Astrocyte (in vitro differentiated cells and primary cell): ENCODE measurements at regions not wholly inside any gene's neighbourhood (a gene's known extent, or its start where the extent isn't known, plus 50 kb on each side); places are given as distances from the start of the nearest gene placed in this dataset.

Experiments used
- DNase-seq: peaks from one replicate; pipeline ENCODE4 v3.0.0-alpha.2; 2010; ENCODE audit warnings: low read depth
- FAIRE-seq: peaks from 2 replicates; lab custom pipeline; 2011; peaks lifted over from hg19 to GRCh38; lab: Jason Lieb, UNC
- H2AFZ ChIP-seq: 2 replicates; pipeline ENCODE4 v1.6.0; 2012; ENCODE audit warnings: low read depth, low read length, inconsistent platforms
- H3K27ac ChIP-seq: 2 replicates; pipeline ENCODE4 v1.5.1; 2011; ENCODE audit warnings: low read depth, low read length, inconsistent platforms
- H3K27me3 ChIP-seq: 2 replicates; pipeline ENCODE4 v1.6.0; 2011; ENCODE audit warnings: low read length, inconsistent platforms; ENCODE audit not compliant: insufficient read depth
- H3K36me3 ChIP-seq: 2 replicates; pipeline ENCODE4 v1.5.1; 2011; ENCODE audit warnings: low read length, inconsistent platforms; ENCODE audit not compliant: insufficient read depth
- H3K4me1 ChIP-seq: 2 replicates; pipeline ENCODE4 v1.5.1; 2011; ENCODE audit warnings: low read length, inconsistent platforms; ENCODE audit not compliant: insufficient read depth
- H3K4me2 ChIP-seq: 2 replicates; pipeline ENCODE4 v1.6.0; 2012; ENCODE audit warnings: low read length, inconsistent platforms
- H3K4me3 ChIP-seq: 2 replicates; pipeline ENCODE4 v1.5.1; 2011; ENCODE audit warnings: low read depth, mild to moderate bottlenecking, low read length, inconsistent platforms; ENCODE audit not compliant: insufficient read depth
- H3K79me2 ChIP-seq: 2 replicates; pipeline ENCODE4 v1.6.0; 2012; ENCODE audit warnings: mild to moderate bottlenecking, low read length, inconsistent platforms; ENCODE audit not compliant: insufficient read depth
- H3K9ac ChIP-seq: 2 replicates; pipeline ENCODE4 v1.6.0; 2012; ENCODE audit warnings: mild to moderate bottlenecking, low read length, inconsistent platforms
- H3K9me3 ChIP-seq: 2 replicates; pipeline ENCODE4 v1.5.1; 2012; ENCODE audit warnings: low read depth, mild to moderate bottlenecking, low read length, inconsistent platforms; ENCODE audit not compliant: insufficient read depth
- H4K20me1 ChIP-seq: 2 replicates; pipeline ENCODE4 v1.6.0; 2012; ENCODE audit warnings: low read length, inconsistent platforms; ENCODE audit not compliant: insufficient read depth
- H3K27ac Mint-ChIP-seq: one replicate; pipeline ENCODE4 v1.8.0; 2021; ENCODE audit warnings: mild to moderate bottlenecking, mixed read lengths; ENCODE audit not compliant: unreplicated experiment
- H3K27me3 Mint-ChIP-seq: one replicate; pipeline ENCODE4 v1.8.0; 2021; ENCODE audit warnings: low read depth, mixed read lengths; ENCODE audit not compliant: unreplicated experiment
- H3K36me3 Mint-ChIP-seq: one replicate; pipeline ENCODE4 v1.8.0; 2021; ENCODE audit warnings: low read depth, mixed read lengths; ENCODE audit not compliant: unreplicated experiment
- H3K4me1 Mint-ChIP-seq: one replicate; pipeline ENCODE4 v1.8.0; 2021; ENCODE audit warnings: low read depth, mixed read lengths; ENCODE audit not compliant: unreplicated experiment
- H3K4me3 Mint-ChIP-seq: one replicate; pipeline ENCODE4 v1.8.0; 2021; ENCODE audit warnings: mild to moderate bottlenecking, moderate library complexity, mixed read lengths; ENCODE audit not compliant: unreplicated experiment
- H3K9me3 Mint-ChIP-seq: one replicate; pipeline ENCODE4 v1.8.0; 2021; ENCODE audit warnings: mild to moderate bottlenecking, mixed read lengths; ENCODE audit not compliant: unreplicated experiment
- CTCF ChIP-seq: IDR thresholded peaks from 2 replicates; pipeline ENCODE4 v1.5.1; 2011; ENCODE audit warnings: low read depth, mild to moderate bottlenecking, inconsistent platforms, low read length, moderate library complexity; ENCODE audit not compliant: insufficient read depth
- EZH2 ChIP-seq: IDR thresholded peaks from 2 replicates; pipeline ENCODE4 v1.6.1; 2012; ENCODE audit warnings: mild to moderate bottlenecking, low read length, inconsistent platforms; ENCODE audit not compliant: insufficient read depth

GRCh38 chr1:73218995-73219546 is 936.7 kb upstream of the NEGR1 start:
- H3K9me3 ChIP-seq: no peaks in the 10 kb centered on the region
- no peaks in the 10 kb centered on the region for H4K20me1 ChIP-seq
- no peak overlapping the region for H3K4me3 ChIP-seq
- Mint-ChIP-seq H3K4me3 (no peak overlapping the region), H3K27me3 (no peaks in the 10 kb centered on the region), H3K4me1 (no peaks in the 10 kb centered on the region), H3K9me3 (peaks cover 12% of the 10 kb centered on the region), H3K27ac (no peak overlapping the region), H3K36me3 (no peaks in the 10 kb centered on the region)
- H3K36me3 ChIP-seq: no peaks in the 10 kb centered on the region
- FAIRE-seq: no peak
- no peak overlapping the region for H3K27ac ChIP-seq
- H3K79me2 ChIP-seq: no peaks in the 10 kb centered on the region
- DNase-seq: no peak
- H3K4me2 ChIP-seq: no peak overlapping the region
- H3K9ac ChIP-seq: no peak overlapping the region
- no peaks in the 10 kb centered on the region for H3K4me1 ChIP-seq
- no peaks in the 10 kb centered on the region for H3K27me3 ChIP-seq
- TF ChIP-seq CTCF (no peak), EZH2 (no peak)
- no peak overlapping the region for H2AFZ ChIP-seq

- Histone ChIP-seq H3K4me2 (no peak overlapping the region), H2AFZ (no peak overlapping the region), H4K20me1 (no peaks in the 10 kb centered on the region), H3K36me3 (no peaks in the 10 kb centered on the region), H3K27me3 (no peaks in the 10 kb centered on the region), H3K27ac (no peak overlapping the region), H3K4me3 (no peak overlapping the region), H3K79me2 (no peaks in the 10 kb centered on the region), H3K9ac (no peak overlapping the region), H3K9me3 (peaks cover 5% of the 10 kb centered on the region), H3K4me1 (no peaks in the 10 kb centered on the region)
- no peaks in the 10 kb centered on the region for H3K36me3 Mint-ChIP-seq
- H3K27ac Mint-ChIP-seq: no peak overlapping the region
- DNase-seq (no peak), FAIRE-seq (no peak)
- no peak overlapping the region for H3K4me3 Mint-ChIP-seq
- peaks cover 8% of the 10 kb centered on the region for H3K9me3 Mint-ChIP-seq
- no peaks in the 10 kb centered on the region for H3K27me3 Mint-ChIP-seq
- TF ChIP-seq EZH2 (no peak), CTCF (no peak)
- H3K4me1 Mint-ChIP-seq: no peaks in the 10 kb centered on the region
These were observed 923.1 kb upstream of the NEGR1 start for GRCh38 chr1:73205294-73205973.

- FAIRE-seq: no peak
- Histone ChIP-seq H3K4me1 (no peaks in the 10 kb centered on the region), H3K27ac (no peak overlapping the region), H3K9ac (no peak overlapping the region), H3K4me2 (no peak overlapping the region), H3K4me3 (no peak overlapping the region), H3K9me3 (no peaks in the 10 kb centered on the region), H3K36me3 (no peaks in the 10 kb centered on the region), H3K27me3 (no peaks in the 10 kb centered on the region), H4K20me1 (no peaks in the 10 kb centered on the region), H3K79me2 (no peaks in the 10 kb centered on the region), H2AFZ (no peak overlapping the region)
- Mint-ChIP-seq H3K9me3 (no peaks in the 10 kb centered on the region), H3K4me3 (no peak overlapping the region), H3K4me1 (no peaks in the 10 kb centered on the region), H3K27ac (no peak overlapping the region), H3K36me3 (no peaks in the 10 kb centered on the region), H3K27me3 (no peaks in the 10 kb centered on the region)
- TF ChIP-seq EZH2: no peak
- no peak for TF ChIP-seq CTCF
- no peak for DNase-seq
These were observed 915.6 kb upstream of the NEGR1 start for GRCh38 chr1:73197972-73198371.
